Neuronal stem cell (in vitro differentiated cells): ENCODE measurements at regions not wholly inside any gene's neighbourhood (a gene's known extent, or its start where the extent isn't known, plus 50 kb on each side); places are given as distances from the start of the nearest gene placed in this dataset.

Source experiments
- DNase-seq: peaks from one replicate; pipeline ENCODE4 v3.0.0-alpha.2; 2013; ENCODE audit warnings: low spot score
- H2AFZ ChIP-seq: one replicate; pipeline ENCODE4 v1.6.1; 2013; ENCODE audit warnings: mild to moderate bottlenecking, low read length, inconsistent platforms
- H2AK5ac ChIP-seq: 2 replicates; pipeline ENCODE4 v1.6.1; 2013; ENCODE audit warnings: low read depth, mild to moderate bottlenecking, inconsistent platforms, low read length, moderate library complexity, mixed read lengths
- H2BK120ac ChIP-seq: 2 replicates; pipeline ENCODE4 v1.6.1; 2013; ENCODE audit warnings: low read depth, mild to moderate bottlenecking, inconsistent platforms, low read length, moderate library complexity, mixed read lengths
- H2BK12ac ChIP-seq: one replicate; pipeline ENCODE4 v1.6.1; 2013; ENCODE audit warnings: low read length, inconsistent platforms
- H2BK15ac ChIP-seq: 2 replicates; pipeline ENCODE4 v1.6.1; 2013; ENCODE audit warnings: mild to moderate bottlenecking, low read length, inconsistent platforms, mixed read lengths
- H2BK5ac ChIP-seq: one replicate; pipeline ENCODE4 v1.6.1; 2013; ENCODE audit warnings: inconsistent platforms, mild to moderate bottlenecking, low read length, moderate library complexity
- H3K14ac ChIP-seq: one replicate; pipeline ENCODE4 v1.6.1; 2013; ENCODE audit warnings: low read length, inconsistent platforms
- H3K18ac ChIP-seq: 2 replicates; pipeline ENCODE4 v1.6.1; 2013; ENCODE audit warnings: low read length, inconsistent platforms
- H3K23ac ChIP-seq: 2 replicates; pipeline ENCODE4 v1.6.1; 2013; ENCODE audit warnings: low read depth, mild to moderate bottlenecking, mixed read lengths, low read length, inconsistent platforms; ENCODE audit not compliant: poor library complexity
- H3K27ac ChIP-seq: replicated peaks from 3 replicates; pipeline ENCODE4 v1.5.1; 2013; ENCODE audit warnings: low read length, inconsistent platforms
- H3K27me3 ChIP-seq, 3 experiments: 2 replicates each; pipeline ENCODE4 v1.6.1; 2013; ENCODE audit warnings: low read length in 3 of 3, mild to moderate bottlenecking in 2 of 3, inconsistent platforms in 1 of 3, low read depth in 1 of 3, mixed read lengths in 1 of 3, moderate library complexity in 1 of 3; ENCODE audit not compliant: control insufficient read depth in 3 of 3, insufficient read depth in 3 of 3
- H3K36me3 ChIP-seq, 2 donors: replicated peaks in 1 of 2; 2 replicates each; pipeline ENCODE4 v1.6.1; 2013; ENCODE audit warnings: low read length in 2 of 2; ENCODE audit not compliant: control insufficient read depth in 2 of 2, insufficient read depth in 2 of 2
- H3K4ac ChIP-seq: 2 replicates; pipeline ENCODE4 v1.6.1; 2013; ENCODE audit warnings: inconsistent platforms, mild to moderate bottlenecking, low read length, moderate library complexity
- H3K4me1 ChIP-seq, 2 donors: 1 replicate in 1 of 2; 2 replicates in 1 of 2; pipeline ENCODE4 v1.6.1; 2013; ENCODE audit warnings: low read length in 2 of 2, low read depth in 1 of 2; ENCODE audit not compliant: control insufficient read depth in 2 of 2, insufficient read depth in 1 of 2
- H3K4me2 ChIP-seq: one replicate; pipeline ENCODE4 v1.6.1; 2013; ENCODE audit warnings: mild to moderate bottlenecking, low read length, inconsistent platforms; ENCODE audit not compliant: insufficient read depth, poor library complexity, severe bottlenecking
- H3K4me3 ChIP-seq, 2 donors: 2 replicates each; pipeline ENCODE4 v1.5.1; 2013; ENCODE audit warnings: low read length in 2 of 2, mild to moderate bottlenecking in 2 of 2, inconsistent platforms in 1 of 2, moderate library complexity in 1 of 2
- H3K79me1 ChIP-seq: one replicate; pipeline ENCODE4 v1.6.1; 2013; ENCODE audit warnings: low read depth, mild to moderate bottlenecking, inconsistent platforms, low read length, moderate library complexity
- H3K9ac ChIP-seq: one replicate; pipeline ENCODE4 v1.6.1; 2013; ENCODE audit warnings: mild to moderate bottlenecking, low read depth, low read length, inconsistent platforms; ENCODE audit not compliant: poor library complexity
- H3K9me3 ChIP-seq, 2 donors: replicated peaks in 1 of 2; 2 replicates each; pipeline versions ENCODE3 to v1.6.1; 2013; ENCODE audit warnings: low read length in 2 of 2, mild to moderate bottlenecking in 2 of 2, inconsistent platforms in 1 of 2, low read depth in 1 of 2, mixed read lengths in 1 of 2, moderate library complexity in 1 of 2; ENCODE audit not compliant: control insufficient read depth in 2 of 2, insufficient read depth in 1 of 2
- H4K8ac ChIP-seq: one replicate; pipeline ENCODE4 v1.6.1; 2013; ENCODE audit warnings: low read depth, mild to moderate bottlenecking, inconsistent platforms, low read length, moderate library complexity
- H4K91ac ChIP-seq: one replicate; pipeline ENCODE4 v1.6.1; 2013; ENCODE audit warnings: low read length, low read depth, mild to moderate bottlenecking, inconsistent platforms; ENCODE audit not compliant: poor library complexity
- WGBS, 2 donors: extraction: QIAGEN DNeasy Blood & Tissue Kit; methylation state at CpG; one replicate each; pipeline ENCODE4 v1.1.7; 2013; ENCODE audit warnings: missing lambda C conversion rate in 2 of 2, mixed read lengths in 1 of 2; ENCODE audit not compliant: insufficient read length in 2 of 2, insufficient replicate concordance in 1 of 2; ENCODE audit errors: extremely low coverage in 2 of 2; 5-methylcytosine and 5-hydroxymethylcytosine counted together

GRCh38 chr14:21725250-21725649, 51.6 kb upstream of the OR4E1 start:
- Histone ChIP-seq H4K91ac (no peak overlapping the region), H2BK12ac (no peak overlapping the region), H3K9me3 (no peaks in the 10 kb centered on the region), H3K4me2 (no peak overlapping the region), H3K79me1 (no peaks in the 10 kb centered on the region), H3K14ac (no peak overlapping the region), H2AFZ (no peak overlapping the region), H2BK15ac (no peak overlapping the region), H3K27ac (no peak overlapping the region), H4K8ac (no peak overlapping the region), H3K27me3 (peaks cover 0 to 4% (median 0%) of the 10 kb centered on the region in 3 experiments), H2BK5ac (no peak overlapping the region), H2AK5ac (no peak overlapping the region), H3K4ac (no peak overlapping the region), H3K36me3 (no peaks in the 10 kb centered on the region), H3K4me3 (no peak overlapping the region), H2BK120ac (no peak overlapping the region), H3K4me1 (no peaks in the 10 kb centered on the region), H3K9ac (no peak overlapping the region), H3K23ac (no peak overlapping the region), H3K18ac (no peak overlapping the region)
- no CpG with 5 or more reads among the region's 2 CpGs for WGBS, 2 donors
- DNase-seq: no peak

GRCh38 chr14:21724090-21724973, 50.7 kb upstream of the OR4E1 start:
- Histone ChIP-seq H2AFZ (no peak overlapping the region), H2AK5ac (no peak overlapping the region), H3K4me3 (no peak overlapping the region), H3K27ac (no peak overlapping the region), H3K4ac (no peak overlapping the region), H2BK15ac (no peak overlapping the region), H3K18ac (no peak overlapping the region), H3K4me2 (no peak overlapping the region), H3K4me1 (no peaks in the 10 kb centered on the region), H3K79me1 (no peaks in the 10 kb centered on the region), H2BK120ac (no peak overlapping the region), H4K91ac (no peak overlapping the region), H3K14ac (no peak overlapping the region), H2BK12ac (no peak overlapping the region), H2BK5ac (no peak overlapping the region), H3K36me3 (no peaks in the 10 kb centered on the region), H3K9me3 (no peaks in the 10 kb centered on the region), H3K23ac (no peak overlapping the region), H3K9ac (no peak overlapping the region), H3K27me3 (peaks cover 0 to 4% (median 0%) of the 10 kb centered on the region in 3 experiments), H4K8ac (no peak overlapping the region)
- no CpG with 5 or more reads among the region's 8 CpGs for WGBS, 2 donors
- no peak for DNase-seq

- Histone ChIP-seq H3K27me3 (peaks cover 0 to 4% (median 0%) of the 10 kb centered on the region in 3 experiments), H3K27ac (no peak overlapping the region), H3K14ac (no peak overlapping the region), H4K8ac (no peak overlapping the region), H2BK120ac (no peak overlapping the region), H3K4me3 (no peak overlapping the region), H3K23ac (no peak overlapping the region), H2AK5ac (no peak overlapping the region), H3K79me1 (no peaks in the 10 kb centered on the region), H2BK15ac (no peak overlapping the region), H3K4ac (no peak overlapping the region), H4K91ac (no peak overlapping the region), H3K4me1 (no peaks in the 10 kb centered on the region), H3K9me3 (no peaks in the 10 kb centered on the region), H3K18ac (peak overlapping the region; percentile 24), H3K9ac (no peak overlapping the region), H2BK5ac (no peak overlapping the region), H2AFZ (no peak overlapping the region), H3K4me2 (no peak overlapping the region), H2BK12ac (no peak overlapping the region), H3K36me3 (no peaks in the 10 kb centered on the region)
- WGBS, 2 donors: no CpG with 5 or more reads among the region's 14 CpGs
- DNase-seq: peak; percentile 48
These were observed 49.9 kb upstream of the OR4E1 start for GRCh38 chr14:21723431-21724045.
